ENCODE measurements at regions not wholly inside any gene's neighbourhood (a gene's known extent, or its start where the extent isn't known, plus 50 kb on each side); places are given as distances from the start of the nearest gene placed in this dataset.

DNA sequence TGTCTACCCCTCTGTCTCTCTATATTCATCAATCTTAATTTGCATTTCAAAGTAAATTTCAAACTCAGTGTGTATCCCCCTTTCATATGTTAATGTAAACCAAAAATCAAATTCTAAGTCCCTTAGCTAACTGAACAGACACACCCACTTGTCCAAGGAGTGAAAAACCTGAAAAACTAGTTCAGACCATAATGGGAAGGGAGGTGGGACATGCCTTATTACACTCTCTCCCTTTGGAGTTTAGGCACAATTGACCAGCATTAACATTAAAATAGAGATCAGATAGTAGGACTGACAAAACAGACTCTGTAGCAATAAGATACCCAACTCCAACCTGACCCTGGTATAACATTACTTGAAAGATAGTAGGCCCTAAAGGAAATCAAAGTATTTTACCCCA is 247.7 kb upstream of the GADL1 start:
- Histone ChIP-seq H2AK5ac (ENCODE audit: low read length, severe bottlenecking) (no peak overlapping the region), H3K79me1 (replicated peaks; ENCODE audit: low read length, poor library complexity, severe bottlenecking) (no peaks in the 10 kb centered on the region), H3K36me3 (ENCODE audit: control insufficient read depth in 1 of 2, insufficient read depth in 2 of 2, low read depth in 1 of 2, low read length in 2 of 2) (no peaks in the 10 kb centered on the region), H3K4me3 (ENCODE audit: insufficient read depth in 1 of 2, low read depth in 1 of 2, low read length in 2 of 2) (no peak overlapping the region), H4K91ac (ENCODE audit: low read length) (no peak overlapping the region), H2BK15ac (ENCODE audit: low read depth, poor library complexity, severe bottlenecking) (no peak overlapping the region), H2AFZ (ENCODE audit: low read depth, low read length) (no peak overlapping the region), H2BK12ac (ENCODE audit: low read length in 2 of 2) (no peak overlapping the region), H3K27me3 (ENCODE audit: control insufficient read depth in 1 of 2, insufficient read depth in 1 of 2, low read length in 2 of 2) (no peaks in the 10 kb centered on the region), H3K23ac (ENCODE audit: low read length in 2 of 2) (no peak overlapping the region), H3K27ac (ENCODE audit: low read length, poor library complexity, severe bottlenecking) (no peak overlapping the region), H2BK120ac (ENCODE audit: low read depth, low read length) (no peak overlapping the region), H4K8ac (ENCODE audit: low read length) (no peak overlapping the region), H3K4me2 (ENCODE audit: low read length, poor library complexity, severe bottlenecking) (no peak overlapping the region), H3K14ac (ENCODE audit: low read length in 2 of 2) (no peak overlapping the region), H3K4me1 (ENCODE audit: control insufficient read depth, insufficient read depth, low read depth, low read length) (no peaks in the 10 kb centered on the region), H3K18ac (ENCODE audit: low read depth in 1 of 2, low read length in 2 of 2) (no peak overlapping the region), H3K9ac (ENCODE audit: low read length) (no peak overlapping the region), H3K9me3 (ENCODE audit: control insufficient read depth, low read length) (no peaks in the 10 kb centered on the region), H2BK5ac (ENCODE audit: low read depth, low read length, poor library complexity, severe bottlenecking) (no peak overlapping the region), H3K4ac (ENCODE audit: low read depth in 1 of 2, low read length in 2 of 2) (no peak overlapping the region)
- no peak for DNase-seq

DNA sequence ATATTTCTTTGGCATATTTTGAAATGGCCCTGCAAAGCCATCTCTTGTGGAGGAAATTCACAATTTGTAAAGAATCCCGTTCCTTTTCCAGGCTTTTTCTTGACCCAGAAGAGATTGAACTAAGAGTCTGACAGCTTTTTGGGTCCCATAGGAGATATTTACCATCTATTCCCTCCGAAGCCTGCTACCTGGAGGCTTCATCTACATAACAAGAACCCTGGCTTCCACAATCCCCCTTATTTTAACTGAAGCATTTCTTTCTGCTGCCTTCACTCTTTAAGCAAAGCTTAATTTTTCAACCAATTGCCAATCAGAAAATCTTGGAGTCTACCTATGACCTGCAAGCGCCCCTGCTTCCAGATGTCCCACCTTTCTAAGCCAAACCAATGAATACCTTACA is 248.1 kb upstream of the GADL1 start:
- Histone ChIP-seq H3K27ac (ENCODE audit: low read length, poor library complexity, severe bottlenecking) (no peak overlapping the region), H2AK5ac (ENCODE audit: low read length, severe bottlenecking) (no peak overlapping the region)

DNA sequence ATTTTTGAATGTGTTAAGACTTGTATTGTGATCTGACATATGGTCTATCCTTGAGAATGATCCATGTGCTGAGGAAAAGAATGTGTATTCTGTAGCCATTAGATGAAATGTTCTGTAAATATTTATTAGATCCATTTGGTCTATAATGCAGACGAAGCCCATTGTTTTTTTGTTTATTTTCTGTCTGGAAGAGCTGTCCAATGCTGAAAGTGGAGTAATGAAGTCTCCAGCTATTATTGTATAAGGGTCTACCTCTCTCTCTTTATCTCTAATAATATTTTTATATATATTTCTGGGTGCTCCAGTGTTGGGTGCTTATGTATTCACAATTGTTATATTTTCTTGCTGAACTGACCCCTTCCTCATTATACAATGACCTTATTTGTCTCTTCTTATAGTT is 250.6 kb upstream of the GADL1 start:
- Histone ChIP-seq H3K27ac (ENCODE audit: low read length, poor library complexity, severe bottlenecking) (no peak overlapping the region), H3K18ac (ENCODE audit: low read depth in 1 of 2, low read length in 2 of 2) (no peak overlapping the region), H2AK5ac (ENCODE audit: low read length, severe bottlenecking) (no peak overlapping the region), H3K4me1 (ENCODE audit: control insufficient read depth, insufficient read depth, low read depth, low read length) (no peaks in the 10 kb centered on the region), H3K79me1 (replicated peaks; ENCODE audit: low read length, poor library complexity, severe bottlenecking) (no peaks in the 10 kb centered on the region), H2BK5ac (ENCODE audit: low read depth, low read length, poor library complexity, severe bottlenecking) (no peak overlapping the region), H4K8ac (ENCODE audit: low read length) (no peak overlapping the region), H3K9ac (ENCODE audit: low read length) (no peak overlapping the region), H3K4me3 (ENCODE audit: insufficient read depth in 1 of 2, low read depth in 1 of 2, low read length in 2 of 2) (no peak overlapping the region), H2BK12ac (ENCODE audit: low read length in 2 of 2) (no peak overlapping the region), H3K23ac (ENCODE audit: low read length in 2 of 2) (no peak overlapping the region), H4K91ac (ENCODE audit: low read length) (no peak overlapping the region), H3K36me3 (ENCODE audit: control insufficient read depth in 1 of 2, insufficient read depth in 2 of 2, low read depth in 1 of 2, low read length in 2 of 2) (no peaks in the 10 kb centered on the region), H3K4me2 (ENCODE audit: low read length, poor library complexity, severe bottlenecking) (no peak overlapping the region), H2AFZ (ENCODE audit: low read depth, low read length) (no peak overlapping the region), H2BK15ac (ENCODE audit: low read depth, poor library complexity, severe bottlenecking) (no peak overlapping the region), H3K9me3 (ENCODE audit: control insufficient read depth, low read length) (peaks cover 8% of the 10 kb centered on the region), H3K4ac (ENCODE audit: low read depth in 1 of 2, low read length in 2 of 2) (no peak overlapping the region), H2BK120ac (ENCODE audit: low read depth, low read length) (no peak overlapping the region), H3K14ac (ENCODE audit: low read length in 2 of 2) (no peak overlapping the region), H3K27me3 (ENCODE audit: control insufficient read depth in 1 of 2, insufficient read depth in 1 of 2, low read length in 2 of 2) (no peaks in the 10 kb centered on the region)
- DNase-seq = no peak
- WGBS = no CpG with 5 or more reads among the region's 1 CpG

More for the DNA sequence above, 248.1 kb upstream of the GADL1 start:
- WGBS = 86% methylated on average over 3 of the region's 3 CpGs
- Histone ChIP-seq H3K27me3 (ENCODE audit: control insufficient read depth in 1 of 2, insufficient read depth in 1 of 2, low read length in 2 of 2) (no peaks in the 10 kb centered on the region), H4K91ac (ENCODE audit: low read length) (no peak overlapping the region), H2AFZ (ENCODE audit: low read depth, low read length) (no peak overlapping the region), H3K4ac (ENCODE audit: low read depth in 1 of 2, low read length in 2 of 2) (no peak overlapping the region), H3K4me3 (ENCODE audit: insufficient read depth in 1 of 2, low read depth in 1 of 2, low read length in 2 of 2) (no peak overlapping the region), H4K8ac (ENCODE audit: low read length) (no peak overlapping the region), H3K14ac (ENCODE audit: low read length in 2 of 2) (no peak overlapping the region), H2BK15ac (ENCODE audit: low read depth, poor library complexity, severe bottlenecking) (no peak overlapping the region), H3K23ac (ENCODE audit: low read length in 2 of 2) (no peak overlapping the region), H2BK12ac (ENCODE audit: low read length in 2 of 2) (no peak overlapping the region), H2BK120ac (ENCODE audit: low read depth, low read length) (no peak overlapping the region), H3K18ac (ENCODE audit: low read depth in 1 of 2, low read length in 2 of 2) (no peak overlapping the region), H2BK5ac (ENCODE audit: low read depth, low read length, poor library complexity, severe bottlenecking) (no peak overlapping the region), H3K9me3 (ENCODE audit: control insufficient read depth, low read length) (peaks cover 4% of the 10 kb centered on the region), H3K36me3 (ENCODE audit: control insufficient read depth in 1 of 2, insufficient read depth in 2 of 2, low read depth in 1 of 2, low read length in 2 of 2) (no peaks in the 10 kb centered on the region), H3K9ac (ENCODE audit: low read length) (no peak overlapping the region), H3K79me1 (replicated peaks; ENCODE audit: low read length, poor library complexity, severe bottlenecking) (no peaks in the 10 kb centered on the region), H3K4me2 (ENCODE audit: low read length, poor library complexity, severe bottlenecking) (no peak overlapping the region), H3K4me1 (ENCODE audit: control insufficient read depth, insufficient read depth, low read depth, low read length) (no peaks in the 10 kb centered on the region)
- no peak for DNase-seq

DNA sequence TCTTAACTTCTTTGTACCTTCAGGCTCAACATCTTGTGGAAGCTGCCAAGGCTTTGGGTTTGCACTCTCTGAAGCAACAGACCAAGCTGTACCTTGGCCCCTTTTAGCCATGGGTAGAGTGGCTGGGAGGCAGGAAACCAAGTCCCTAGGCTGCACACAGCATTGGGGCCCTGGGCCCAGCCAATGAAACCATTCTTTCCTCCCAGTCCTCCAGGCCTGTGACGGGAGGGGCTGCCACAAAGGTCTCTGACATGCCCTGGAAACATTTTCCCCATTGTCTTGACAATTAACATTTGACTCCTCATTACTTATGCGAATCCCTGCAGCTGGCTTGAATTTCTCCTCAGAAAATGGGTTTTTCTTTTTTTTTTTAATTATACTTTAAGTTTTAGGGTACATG is 253.1 kb upstream of the GADL1 start:
- Histone ChIP-seq H3K4me3 (ENCODE audit: insufficient read depth in 1 of 2, low read depth in 1 of 2, low read length in 2 of 2) (no peak overlapping the region), H2BK15ac (ENCODE audit: low read depth, poor library complexity, severe bottlenecking) (no peak overlapping the region), H3K4ac (ENCODE audit: low read depth in 1 of 2, low read length in 2 of 2) (no peak overlapping the region), H3K27ac (ENCODE audit: low read length, poor library complexity, severe bottlenecking) (no peak overlapping the region), H4K8ac (ENCODE audit: low read length) (no peak overlapping the region), H4K91ac (ENCODE audit: low read length) (no peak overlapping the region), H3K79me1 (replicated peaks; ENCODE audit: low read length, poor library complexity, severe bottlenecking) (no peaks in the 10 kb centered on the region), H3K9ac (ENCODE audit: low read length) (no peak overlapping the region), H3K4me1 (ENCODE audit: control insufficient read depth, insufficient read depth, low read depth, low read length) (no peaks in the 10 kb centered on the region), H2AK5ac (ENCODE audit: low read length, severe bottlenecking) (no peak overlapping the region), H3K18ac (ENCODE audit: low read depth in 1 of 2, low read length in 2 of 2) (no peak overlapping the region), H3K4me2 (ENCODE audit: low read length, poor library complexity, severe bottlenecking) (no peak overlapping the region), H3K23ac (ENCODE audit: low read length in 2 of 2) (no peak overlapping the region), H2AFZ (ENCODE audit: low read depth, low read length) (no peak overlapping the region), H3K9me3 (ENCODE audit: control insufficient read depth, low read length) (peaks cover 11% of the 10 kb centered on the region), H3K14ac (ENCODE audit: low read length in 2 of 2) (no peak overlapping the region), H2BK5ac (ENCODE audit: low read depth, low read length, poor library complexity, severe bottlenecking) (no peak overlapping the region), H3K27me3 (ENCODE audit: control insufficient read depth in 1 of 2, insufficient read depth in 1 of 2, low read length in 2 of 2) (no peaks in the 10 kb centered on the region), H2BK120ac (ENCODE audit: low read depth, low read length) (no peak overlapping the region), H3K36me3 (ENCODE audit: control insufficient read depth in 1 of 2, insufficient read depth in 2 of 2, low read depth in 1 of 2, low read length in 2 of 2) (no peaks in the 10 kb centered on the region), H2BK12ac (ENCODE audit: low read length in 2 of 2) (no peak overlapping the region)
- 78% methylated on average over 1 of the region's 2 CpGs for WGBS
- no peak for DNase-seq
